ENCODE measurements at regions not wholly inside any gene's neighbourhood (a gene's known extent, or its start where the extent isn't known, plus 50 kb on each side); places are given as distances from the start of the nearest gene placed in this dataset.

GRCh38 chr15:72911626-72912025, 128.1 kb upstream of the ADPGK start:
- H3K9me2 ChIP-seq (ENCODE audit: low read depth, low read length) = no peaks in the 10 kb centered on the region
- no peak overlapping the region for H2AFZ ChIP-seq (ENCODE audit: low read length)
- no peak overlapping the region for H3K4me2 ChIP-seq (ENCODE audit: low read length)
- H3K4me3 ChIP-seq (ENCODE audit: low read depth, low read length, poor library complexity, severe bottlenecking) = no peak overlapping the region
- H3K79me2 ChIP-seq (ENCODE audit: insufficient read depth, low read length) = no peaks in the 10 kb centered on the region
- H3K27me3 ChIP-seq (ENCODE audit: insufficient read depth, low read length) = no peaks in the 10 kb centered on the region
- no peak for TF ChIP-seq EZH2 (IDR thresholded peaks at IDR 0.05; ENCODE audit: borderline replicate concordance, low read length)
- TF ChIP-seq, protein P1, sequence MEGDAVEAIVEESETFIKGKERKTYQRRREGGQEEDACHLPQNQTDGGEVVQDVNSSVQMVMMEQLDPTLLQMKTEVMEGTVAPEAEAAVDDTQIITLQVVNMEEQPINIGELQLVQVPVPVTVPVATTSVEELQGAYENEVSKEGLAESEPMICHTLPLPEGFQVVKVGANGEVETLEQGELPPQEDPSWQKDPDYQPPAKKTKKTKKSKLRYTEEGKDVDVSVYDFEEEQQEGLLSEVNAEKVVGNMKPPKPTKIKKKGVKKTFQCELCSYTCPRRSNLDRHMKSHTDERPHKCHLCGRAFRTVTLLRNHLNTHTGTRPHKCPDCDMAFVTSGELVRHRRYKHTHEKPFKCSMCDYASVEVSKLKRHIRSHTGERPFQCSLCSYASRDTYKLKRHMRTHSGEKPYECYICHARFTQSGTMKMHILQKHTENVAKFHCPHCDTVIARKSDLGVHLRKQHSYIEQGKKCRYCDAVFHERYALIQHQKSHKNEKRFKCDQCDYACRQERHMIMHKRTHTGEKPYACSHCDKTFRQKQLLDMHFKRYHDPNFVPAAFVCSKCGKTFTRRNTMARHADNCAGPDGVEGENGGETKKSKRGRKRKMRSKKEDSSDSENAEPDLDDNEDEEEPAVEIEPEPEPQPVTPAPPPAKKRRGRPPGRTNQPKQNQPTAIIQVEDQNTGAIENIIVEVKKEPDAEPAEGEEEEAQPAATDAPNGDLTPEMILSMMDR (IDR thresholded peaks at IDR 0.05; ENCODE audit: low read length) = no peak
- no peak overlapping the region for H3K27ac ChIP-seq (ENCODE audit: low read depth, low read length, poor library complexity, severe bottlenecking)
- H3K4me1 ChIP-seq (ENCODE audit: insufficient read depth, low read length, severe bottlenecking) = no peaks in the 10 kb centered on the region
- H3K9ac ChIP-seq (ENCODE audit: low read length) = no peak overlapping the region
- no peaks in the 10 kb centered on the region for H3F3A ChIP-seq (ENCODE audit: insufficient read depth, low read length)
- no peaks in the 10 kb centered on the region for H4K20me1 ChIP-seq (ENCODE audit: insufficient read depth, low read length)
- no peaks in the 10 kb centered on the region for H3K36me3 ChIP-seq (ENCODE audit: insufficient read depth, low read length)
- H3K9me3 ChIP-seq (ENCODE audit: low read length) = no peaks in the 10 kb centered on the region

GRCh38 chr15:72908713-72909112, 125.2 kb upstream of the ADPGK start:
- Histone ChIP-seq H3K79me2 (ENCODE audit: insufficient read depth, low read length) (no peaks in the 10 kb centered on the region), H3K9ac (ENCODE audit: low read length) (no peak overlapping the region), H3K4me1 (ENCODE audit: insufficient read depth, low read length, severe bottlenecking) (no peaks in the 10 kb centered on the region), H3K27ac (ENCODE audit: low read depth, low read length, poor library complexity, severe bottlenecking) (no peak overlapping the region), H3K9me3 (ENCODE audit: low read length) (no peaks in the 10 kb centered on the region), H3K9me2 (ENCODE audit: low read depth, low read length) (no peaks in the 10 kb centered on the region), H2AFZ (ENCODE audit: low read length) (no peak overlapping the region), H3K4me2 (ENCODE audit: low read length) (no peak overlapping the region), H4K20me1 (ENCODE audit: insufficient read depth, low read length) (no peaks in the 10 kb centered on the region), H3K27me3 (ENCODE audit: insufficient read depth, low read length) (no peaks in the 10 kb centered on the region), H3F3A (ENCODE audit: insufficient read depth, low read length) (no peaks in the 10 kb centered on the region), H3K36me3 (ENCODE audit: insufficient read depth, low read length) (no peaks in the 10 kb centered on the region), H3K4me3 (ENCODE audit: low read depth, low read length, poor library complexity, severe bottlenecking) (no peak overlapping the region)
- no peak for TF ChIP-seq EZH2 (IDR thresholded peaks at IDR 0.05; ENCODE audit: borderline replicate concordance, low read length)
- TF ChIP-seq, protein P1 (IDR thresholded peaks at IDR 0.05; ENCODE audit: low read length) = no peak

DNA sequence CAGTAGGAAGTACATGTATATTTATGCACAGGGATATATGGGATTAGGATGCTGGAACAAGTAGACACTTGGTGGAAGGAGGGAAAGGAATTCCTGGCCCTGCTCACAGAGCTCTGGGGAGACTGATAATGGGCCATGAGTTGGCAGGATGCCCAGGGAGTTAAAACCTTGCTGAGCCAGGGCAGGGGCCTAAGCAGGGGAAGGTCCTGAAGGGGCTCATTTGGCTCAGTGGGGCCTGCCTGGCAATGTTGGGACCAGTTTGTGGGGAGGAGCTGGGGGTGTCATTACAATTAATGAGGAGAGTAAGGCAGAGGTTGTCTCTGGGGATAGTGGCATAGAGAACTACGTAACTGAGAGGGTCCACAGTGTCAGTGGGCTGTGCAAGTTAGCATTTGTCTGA, 124.2 kb upstream of the ADPGK start:
- Histone ChIP-seq H3K27me3 (ENCODE audit: insufficient read depth, low read length) (no peaks in the 10 kb centered on the region), H3K4me1 (ENCODE audit: insufficient read depth, low read length, severe bottlenecking) (no peaks in the 10 kb centered on the region), H3K9ac (ENCODE audit: low read length) (no peak overlapping the region), H2AFZ (ENCODE audit: low read length) (no peak overlapping the region), H3K27ac (ENCODE audit: low read depth, low read length, poor library complexity, severe bottlenecking) (no peak overlapping the region), H3K36me3 (ENCODE audit: insufficient read depth, low read length) (no peaks in the 10 kb centered on the region), H3K79me2 (ENCODE audit: insufficient read depth, low read length) (no peaks in the 10 kb centered on the region), H3F3A (ENCODE audit: insufficient read depth, low read length) (no peaks in the 10 kb centered on the region), H3K4me3 (ENCODE audit: low read depth, low read length, poor library complexity, severe bottlenecking) (no peak overlapping the region), H3K9me2 (ENCODE audit: low read depth, low read length) (no peaks in the 10 kb centered on the region), H3K4me2 (ENCODE audit: low read length) (no peak overlapping the region), H3K9me3 (ENCODE audit: low read length) (no peaks in the 10 kb centered on the region), H4K20me1 (ENCODE audit: insufficient read depth, low read length) (no peaks in the 10 kb centered on the region)
- no peak for TF ChIP-seq EZH2 (IDR thresholded peaks at IDR 0.05; ENCODE audit: borderline replicate concordance, low read length)
- TF ChIP-seq, protein P1 (IDR thresholded peaks at IDR 0.05; ENCODE audit: low read length) = no peak

Data from OCI-LY1 (cell line).